Breast epithelium (tissue), 4 donors: ENCODE measurements at regions not wholly inside any gene's neighbourhood (a gene's known extent, or its start where the extent isn't known, plus 50 kb on each side); places are given as distances from the start of the nearest gene placed in this dataset.

ENCODE experiments used
- DNase-seq, 2 donors: peaks; one replicate each; pipeline ENCODE4 v3.0.0-alpha.2; 2019; ENCODE audit warnings: low spot score in 2 of 2
- H3K27ac ChIP-seq, 2 donors: fragments of 200-600 bp; sonication (generic) in 1 of 2; one replicate each; pipeline ENCODE4 v1.5.1; 2016 to 2019; ENCODE audit warnings: mild to moderate bottlenecking in 1 of 2
- H3K27me3 ChIP-seq, 2 donors: fragments of 200-600 bp; sonication (generic) in 1 of 2; one replicate each; pipeline versions ENCODE4 v1.5.1 to v1.6.0; 2017 to 2019; ENCODE audit warnings: control low read depth in 1 of 2, mild to moderate bottlenecking in 1 of 2
- H3K36me3 ChIP-seq: fragments of 200-600 bp; one replicate; pipeline ENCODE4 v1.5.1; 2019
- H3K4me1 ChIP-seq, 2 donors: fragments of 200-600 bp; sonication (generic); one replicate each; pipeline ENCODE4 v1.5.1; 2016 to 2019; ENCODE audit warnings: control low read depth in 1 of 2
- H3K4me3 ChIP-seq, 3 donors: fragments of 200-600 bp; sonication (generic); 1 replicate in 2 of 3; 2 replicates in 1 of 3; pipeline ENCODE4 v1.5.1; 2016 to 2019; ENCODE audit warnings: mild to moderate bottlenecking in 3 of 3, moderate library complexity in 2 of 3
- H3K9me3 ChIP-seq, 2 donors: fragments of 200-600 bp; sonication (generic) in 1 of 2; one replicate each; pipeline ENCODE4 v1.5.1; 2016 to 2019; ENCODE audit warnings: control low read depth in 1 of 2
- CTCF ChIP-seq, 3 donors: fragments of 450-650 bp; IDR thresholded peaks; one replicate each; pipeline ENCODE4 v1.5.1; 2016 to 2017; ENCODE audit warnings: antibody characterized with exemption in 3 of 3, mild to moderate bottlenecking in 3 of 3, moderate library complexity in 3 of 3
- POLR2A ChIP-seq: fragments of 450-650 bp; IDR thresholded peaks from one replicate; pipeline ENCODE4 v1.6.1; 2016; ENCODE audit warnings: antibody characterized with exemption, mild to moderate bottlenecking, moderate library complexity
- POLR2AphosphoS5 ChIP-seq, 3 donors: sonication (generic); formaldehyde crosslinking; IDR thresholded peaks; one replicate each; pipeline ENCODE4 v1.6.1; 2017; ENCODE audit warnings: antibody characterized with exemption in 3 of 3
- intact Hi-C: fragments of 100-400 bp; cut with DNase I; formaldehyde crosslinking; loops from one replicate; pipeline ENCODE4 v1.15.1; 2023; ENCODE audit warnings: low total_unique reads

GRCh38 chr6:98044151-98044561, 761.1 kb upstream of the MMS22L start:
- DNase-seq = no peak
- TF ChIP-seq CTCF (IDR thresholded peaks at IDR 0.05) (no peak), POLR2A (no peak), POLR2AphosphoS5 (IDR thresholded peaks at IDR 0.05) (no peak)
- H3K4me1 ChIP-seq = no peaks in the 10 kb centered on the region
- H3K27ac ChIP-seq = no peak overlapping the region
- peaks cover 0 to 15% of the 10 kb centered on the region in 2 donors for H3K27me3 ChIP-seq
- no peaks in the 10 kb centered on the region for H3K36me3 ChIP-seq
- intact Hi-C loops = no loop called here
- no peak overlapping the region for H3K4me3 ChIP-seq
- H3K9me3 ChIP-seq = no peaks in the 10 kb centered on the region

GRCh38 chr6:98044791-98045470, 761.9 kb upstream of the MMS22L start:
- Histone ChIP-seq H3K27ac (no peak overlapping the region), H3K27me3 (peaks cover 0 to 15% of the 10 kb centered on the region in 2 donors), H3K4me1 (no peaks in the 10 kb centered on the region), H3K9me3 (no peaks in the 10 kb centered on the region), H3K36me3 (no peaks in the 10 kb centered on the region), H3K4me3 (no peak overlapping the region)
- intact Hi-C loops = no loop called here
- TF ChIP-seq POLR2AphosphoS5 (IDR thresholded peaks at IDR 0.05) (no peak), CTCF (IDR thresholded peaks at IDR 0.05) (no peak), POLR2A (no peak)
- no peak for DNase-seq

- TF ChIP-seq POLR2AphosphoS5 (IDR thresholded peaks at IDR 0.05) = no peak
- TF ChIP-seq CTCF (IDR thresholded peaks at IDR 0.05) = no peak
- TF ChIP-seq POLR2A = no peak
- H3K27me3 ChIP-seq = peaks cover 0 to 11% of the 10 kb centered on the region in 2 donors
- H3K9me3 ChIP-seq = no peaks in the 10 kb centered on the region
- H3K4me1 ChIP-seq = no peaks in the 10 kb centered on the region
- DNase-seq = no peak
- H3K4me3 ChIP-seq = no peak overlapping the region
- H3K27ac ChIP-seq = no peak overlapping the region
- H3K36me3 ChIP-seq = no peaks in the 10 kb centered on the region
- intact Hi-C loops = no loop called here
These were observed 764.1 kb upstream of the MMS22L start for GRCh38 chr6:98047164-98047563.

- no peak for TF ChIP-seq POLR2A
- TF ChIP-seq POLR2AphosphoS5 (IDR thresholded peaks at IDR 0.05) = no peak
- TF ChIP-seq CTCF (IDR thresholded peaks at IDR 0.05) = no peak
- no peaks in the 10 kb centered on the region for H3K9me3 ChIP-seq
- H3K4me1 ChIP-seq = no peaks in the 10 kb centered on the region
- no peak for DNase-seq
- no peak overlapping the region for H3K4me3 ChIP-seq
- H3K36me3 ChIP-seq = no peaks in the 10 kb centered on the region
- H3K27ac ChIP-seq = no peak overlapping the region
- peaks cover 0 to 11% of the 10 kb centered on the region in 2 donors for H3K27me3 ChIP-seq
- intact Hi-C loops = no loop called here
These were observed 764.9 kb upstream of the MMS22L start for GRCh38 chr6:98047871-98048270.

- no peaks in the 10 kb centered on the region for H3K4me1 ChIP-seq
- TF ChIP-seq POLR2A = no peak
- TF ChIP-seq CTCF (IDR thresholded peaks at IDR 0.05) = no peak
- no peak for TF ChIP-seq POLR2AphosphoS5 (IDR thresholded peaks at IDR 0.05)
- H3K4me3 ChIP-seq = no peak overlapping the region
- intact Hi-C loops = no loop called here
- no peak overlapping the region for H3K27ac ChIP-seq
- H3K9me3 ChIP-seq = no peaks in the 10 kb centered on the region
- DNase-seq = no peak
- H3K36me3 ChIP-seq = no peaks in the 10 kb centered on the region
- H3K27me3 ChIP-seq = no peaks in the 10 kb centered on the region
These were observed 771.4 kb upstream of the MMS22L start for GRCh38 chr6:98054453-98054852.
